ENCODE measurements at regions not wholly inside any gene's neighbourhood (a gene's known extent, or its start where the extent isn't known, plus 50 kb on each side); places are given as distances from the start of the nearest gene placed in this dataset.

GRCh38 chr1:56197946-56198345 lies 381.4 kb downstream of the PLPP3 start:
- TF ChIP-seq CTCF (conservative IDR thresholded peaks at IDR 0.05; ENCODE audit: low read length) (no peak), EZH2phosphoT487 (IDR thresholded peaks at IDR 0.05; ENCODE audit: borderline replicate concordance) (no peak)

Measured in Loucy (cell line).